Osteocyte (in vitro differentiated cells): ENCODE measurements at regions not wholly inside any gene's neighbourhood (a gene's known extent, or its start where the extent isn't known, plus 50 kb on each side); places are given as distances from the start of the nearest gene placed in this dataset.

Source experiments
- DNase-seq: peaks from one replicate; pipeline ENCODE4 v3.0.0; 2021; ENCODE audit warnings: mixed read lengths; ENCODE audit not compliant: unreplicated experiment; ENCODE audit errors: extremely low spot score
- H3K27ac Mint-ChIP-seq: one replicate; pipeline ENCODE4 v1.8.0; 2021; ENCODE audit warnings: mild to moderate bottlenecking, mixed read lengths; ENCODE audit not compliant: unreplicated experiment
- H3K27me3 Mint-ChIP-seq: one replicate; pipeline ENCODE4 v1.8.0; 2021; ENCODE audit warnings: mixed read lengths; ENCODE audit not compliant: unreplicated experiment
- H3K36me3 Mint-ChIP-seq: one replicate; pipeline ENCODE4 v1.8.0; 2021; ENCODE audit warnings: mixed read lengths; ENCODE audit not compliant: unreplicated experiment
- H3K4me1 Mint-ChIP-seq: one replicate; pipeline ENCODE4 v1.8.0; 2021; ENCODE audit warnings: mixed read lengths; ENCODE audit not compliant: unreplicated experiment
- H3K4me3 Mint-ChIP-seq: one replicate; pipeline ENCODE4 v1.8.0; 2021; ENCODE audit warnings: mild to moderate bottlenecking, moderate library complexity, mixed read lengths; ENCODE audit not compliant: unreplicated experiment
- H3K9me3 Mint-ChIP-seq: one replicate; pipeline ENCODE4 v1.8.0; 2021; ENCODE audit warnings: mixed read lengths; ENCODE audit not compliant: unreplicated experiment
- CTCF ChIP-seq: fragments of 200-600 bp; sonication (generic); IDR thresholded peaks from 2 replicates; pipeline ENCODE4 v1.5.0; 2021; ENCODE audit warnings: antibody characterized with exemption, mild to moderate bottlenecking, moderate library complexity

DNA sequence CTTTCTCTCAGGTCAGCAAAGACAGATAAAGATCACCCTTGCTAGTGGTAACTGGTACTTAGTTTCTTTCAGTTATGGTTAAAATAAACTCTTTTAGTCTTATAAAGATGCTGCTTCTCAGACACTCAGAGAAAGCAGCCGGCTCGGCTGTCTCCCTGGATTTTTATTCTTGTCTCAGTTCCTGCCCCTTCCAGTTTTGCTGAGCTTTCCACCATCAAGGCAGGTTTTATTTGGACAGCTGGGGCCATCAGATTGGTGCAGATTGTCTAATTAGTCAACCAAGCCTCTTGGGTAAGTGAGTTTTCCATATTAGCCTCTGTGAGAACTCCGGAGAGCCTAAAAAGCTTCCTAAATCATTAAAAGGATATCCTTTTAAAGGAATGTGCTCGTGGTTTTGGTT, 130.8 kb upstream of the BMP4 start:
- DNase-seq, result no peak
- H3K4me3 Mint-ChIP-seq, result no peak overlapping the region
- no peak for TF ChIP-seq CTCF
- no peaks in the 10 kb centered on the region for H3K36me3 Mint-ChIP-seq
- peaks cover 10% of the 10 kb centered on the region for H3K9me3 Mint-ChIP-seq
- H3K27ac Mint-ChIP-seq, result no peak overlapping the region
- H3K27me3 Mint-ChIP-seq, result no peaks in the 10 kb centered on the region
- peaks cover 3% of the 10 kb centered on the region for H3K4me1 Mint-ChIP-seq

DNA sequence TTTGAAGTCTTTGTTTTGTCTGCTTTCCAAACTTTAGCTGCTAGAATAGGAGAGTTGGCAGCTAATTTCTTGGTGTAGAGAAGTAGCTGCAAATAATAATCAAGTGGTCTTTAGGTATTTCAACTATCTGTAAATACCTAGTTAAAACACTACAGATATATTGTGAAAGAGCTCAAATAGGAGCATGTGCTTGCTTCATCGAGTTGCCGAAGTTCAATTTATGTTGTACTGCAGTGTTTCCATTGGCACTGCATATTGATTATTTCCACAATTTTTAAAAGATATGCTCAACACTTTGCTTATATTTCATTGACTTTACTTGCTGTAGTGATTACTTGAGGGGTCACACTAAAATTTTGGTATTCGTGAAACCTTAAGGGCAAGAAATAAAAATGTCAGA, 131.6 kb upstream of the BMP4 start:
- Mint-ChIP-seq H3K36me3 (no peaks in the 10 kb centered on the region), H3K27ac (no peak overlapping the region), H3K27me3 (no peaks in the 10 kb centered on the region)

GRCh38 chr14:54090274-54090673, 133.6 kb upstream of the BMP4 start:
- no peaks in the 10 kb centered on the region for H3K4me1 Mint-ChIP-seq
- no peak overlapping the region for H3K27ac Mint-ChIP-seq
- DNase-seq, result no peak
- peaks cover 27% of the 10 kb centered on the region for H3K9me3 Mint-ChIP-seq
- no peak for TF ChIP-seq CTCF
- H3K27me3 Mint-ChIP-seq, result no peaks in the 10 kb centered on the region
- H3K4me3 Mint-ChIP-seq, result no peak overlapping the region
- H3K36me3 Mint-ChIP-seq, result peaks cover 8% of the 10 kb centered on the region

More for the DNA sequence above, 131.6 kb upstream of the BMP4 start:
- no peak for TF ChIP-seq CTCF
- peaks cover 3% of the 10 kb centered on the region for H3K4me1 Mint-ChIP-seq
- no peak overlapping the region for H3K4me3 Mint-ChIP-seq
- H3K9me3 Mint-ChIP-seq, result peaks cover 10% of the 10 kb centered on the region
- DNase-seq, result no peak

GRCh38 chr14:54094765-54095164, 138.1 kb upstream of the BMP4 start:
- Mint-ChIP-seq H3K27me3 (no peaks in the 10 kb centered on the region), H3K4me1 (no peaks in the 10 kb centered on the region), H3K27ac (no peak overlapping the region), H3K36me3 (peaks cover 13% of the 10 kb centered on the region), H3K4me3 (no peak overlapping the region), H3K9me3 (peaks cover 35% of the 10 kb centered on the region)
- no peak for TF ChIP-seq CTCF
- DNase-seq, result no peak

- peaks cover 25% of the 10 kb centered on the region for H3K9me3 Mint-ChIP-seq
- peaks cover 13% of the 10 kb centered on the region for H3K36me3 Mint-ChIP-seq
- H3K27me3 Mint-ChIP-seq, result no peaks in the 10 kb centered on the region
- no peak overlapping the region for H3K4me3 Mint-ChIP-seq
- TF ChIP-seq CTCF, result no peak
- H3K4me1 Mint-ChIP-seq, result no peaks in the 10 kb centered on the region
- no peak for DNase-seq
- H3K27ac Mint-ChIP-seq, result no peak overlapping the region
Measured at GRCh38 chr14:54098536-54098935, 141.9 kb upstream of the BMP4 start.
